BLaER1 treated with 17β-estradiol and CSF1 and Interleukin-3, amounts not matched to agents 10 nM and 100 nM (cell line): ENCODE measurements at regions not wholly inside any gene's neighbourhood (a gene's known extent, or its start where the extent isn't known, plus 50 kb on each side); places are given as distances from the start of the nearest gene placed in this dataset.

Experiments
- H3K27ac ChIP-seq, 11 experiments: shearing (Covaris generic); formaldehyde crosslinking; 2 replicates each; pipeline ENCODE4 v1.8.1; 2022
- H3K27me3 ChIP-seq, 11 experiments: shearing (Covaris generic); formaldehyde crosslinking; 2 replicates each; pipeline ENCODE4 v1.8.1; 2022
- H3K36me3 ChIP-seq, 11 experiments: shearing (Covaris generic); formaldehyde crosslinking; 2 replicates each; pipeline ENCODE4 v1.8.1; 2022
- H3K4me1 ChIP-seq, 10 experiments: shearing (Covaris generic); formaldehyde crosslinking; 2 replicates each; pipeline ENCODE4 v1.8.1; 2022
- H3K4me2 ChIP-seq, 11 experiments: shearing (Covaris generic); formaldehyde crosslinking; 2 replicates each; pipeline ENCODE4 v1.8.1; 2022
- H3K4me3 ChIP-seq, 10 experiments: shearing (Covaris generic); formaldehyde crosslinking; 2 replicates each; pipeline ENCODE4 v1.8.1; 2022
- H3K9ac ChIP-seq, 11 experiments: shearing (Covaris generic); formaldehyde crosslinking; 2 replicates each; pipeline ENCODE4 v1.8.1; 2022
- H3K9me3 ChIP-seq, 11 experiments: shearing (Covaris generic); formaldehyde crosslinking; replicated peaks in 1 of 11; 2 replicates each; pipeline ENCODE4 v1.8.1; 2022
- H4K20me1 ChIP-seq, 11 experiments: shearing (Covaris generic); formaldehyde crosslinking; 2 replicates each; pipeline ENCODE4 v1.8.1; 2022
- Cebpa-rat ChIP-seq, 11 experiments: shearing (Covaris generic); IDR thresholded peaks; 2 replicates each; pipeline ENCODE4 v1.8.1; 2022

- no peak overlapping the region for H3K4me2 ChIP-seq
- no peaks in the 10 kb centered on the region for H4K20me1 ChIP-seq
- no peak overlapping the region for H3K4me3 ChIP-seq
- H3K9ac ChIP-seq, result no peak overlapping the region
- no peak overlapping the region for H3K27ac ChIP-seq
- H3K36me3 ChIP-seq, result no peaks in the 10 kb centered on the region
- H3K4me1 ChIP-seq, result peaks cover 0 to 20% (median 0%) of the 10 kb centered on the region in 10 experiments; a peak in 6 of 20 replicates
- H3K9me3 ChIP-seq, result no peaks in the 10 kb centered on the region
- TF ChIP-seq Cebpa-rat (IDR thresholded peaks at IDR 0.05), result no peak
- H3K27me3 ChIP-seq, result no peaks in the 10 kb centered on the region
These were observed 171.7 kb upstream of the KLF12 start for GRCh38 chr13:74305876-74306275.

GRCh38 chr13:74301258-74301935 is 167.2 kb upstream of the KLF12 start:
- no peak for TF ChIP-seq Cebpa-rat (IDR thresholded peaks at IDR 0.05)
- Histone ChIP-seq H3K4me2 (peak overlapping the region in 3 of 11 experiments; percentile 32 to 75 (median 45); a peak in 5 of 22 replicates), H3K9ac (no peak overlapping the region)

GRCh38 chr13:74300162-74300561 is 166.0 kb upstream of the KLF12 start:
- Histone ChIP-seq H3K4me2 (peak overlapping the region in 4 of 11 experiments; percentile 18 to 75 (median 38); a peak in 7 of 22 replicates), H3K4me1 (peaks cover 0 to 57% (median 12%) of the 10 kb centered on the region in 10 experiments; a peak in 13 of 20 replicates), H3K4me3 (no peak overlapping the region), H4K20me1 (no peaks in the 10 kb centered on the region), H3K9ac (no peak overlapping the region), H3K9me3 (no peaks in the 10 kb centered on the region), H3K27ac (peak overlapping the region in 3 of 11 experiments; percentile 5 to 24 (median 7); a peak in 3 of 22 replicates), H3K36me3 (no peaks in the 10 kb centered on the region), H3K27me3 (no peaks in the 10 kb centered on the region)
- no peak for TF ChIP-seq Cebpa-rat (IDR thresholded peaks at IDR 0.05)

More at GRCh38 chr13:74301258-74301935, 167.2 kb upstream of the KLF12 start:
- no peaks in the 10 kb centered on the region for H3K36me3 ChIP-seq
- peaks cover 0 to 57% (median 12%) of the 10 kb centered on the region in 10 experiments; a peak in 13 of 20 replicates for H3K4me1 ChIP-seq
- H3K4me3 ChIP-seq, result no peak overlapping the region
- H4K20me1 ChIP-seq, result no peaks in the 10 kb centered on the region
- no peaks in the 10 kb centered on the region for H3K27me3 ChIP-seq
- H3K27ac ChIP-seq, result no peak overlapping the region
- no peaks in the 10 kb centered on the region for H3K9me3 ChIP-seq

- Histone ChIP-seq H4K20me1 (no peaks in the 10 kb centered on the region), H3K4me3 (no peak overlapping the region), H3K27ac (peak overlapping the region in 3 of 11 experiments; percentile 10 to 59 (median 40); a peak in 5 of 22 replicates), H3K9me3 (no peaks in the 10 kb centered on the region), H3K9ac (no peak overlapping the region), H3K4me1 (peaks cover 0 to 57% (median 12%) of the 10 kb centered on the region in 10 experiments; a peak in 13 of 20 replicates), H3K4me2 (peak overlapping the region in 6 of 11 experiments; percentile 14 to 89 (median 68); a peak in 8 of 22 replicates), H3K27me3 (no peaks in the 10 kb centered on the region), H3K36me3 (no peaks in the 10 kb centered on the region)
- TF ChIP-seq Cebpa-rat (IDR thresholded peaks at IDR 0.05), result no peak
These were observed 165.5 kb upstream of the KLF12 start for GRCh38 chr13:74299721-74300120.

- H3K9me3 ChIP-seq, result no peaks in the 10 kb centered on the region
- no peaks in the 10 kb centered on the region for H4K20me1 ChIP-seq
- TF ChIP-seq Cebpa-rat (IDR thresholded peaks at IDR 0.05), result no peak
- H3K27me3 ChIP-seq, result no peaks in the 10 kb centered on the region
- H3K4me3 ChIP-seq, result no peak overlapping the region
- peaks cover 0 to 57% (median 12%) of the 10 kb centered on the region in 10 experiments; a peak in 13 of 20 replicates for H3K4me1 ChIP-seq
- H3K9ac ChIP-seq, result no peak overlapping the region
- no peaks in the 10 kb centered on the region for H3K36me3 ChIP-seq
- peak overlapping the region in 6 of 11 experiments; percentile 14 to 89 (median 68); a peak in 11 of 22 replicates for H3K4me2 ChIP-seq
- H3K27ac ChIP-seq, result peak overlapping the region in 4 of 11 experiments; percentile 10 to 59 (median 30); a peak in 6 of 22 replicates
These were observed 164.7 kb upstream of the KLF12 start for GRCh38 chr13:74298923-74299322.

- no peak overlapping the region for H3K4me3 ChIP-seq
- TF ChIP-seq Cebpa-rat (IDR thresholded peaks at IDR 0.05), result no peak
These were observed 155.9 kb upstream of the KLF12 start for GRCh38 chr13:74289861-74290773.

GRCh38 chr13:74289107-74289506 is 154.9 kb upstream of the KLF12 start:
- H3K4me2 ChIP-seq, result peak overlapping the region in 9 of 11 experiments; percentile 70 to 92 (median 79); a peak in 11 of 22 replicates
- no peak overlapping the region for H3K4me3 ChIP-seq
- no peak overlapping the region for H3K27ac ChIP-seq
- H3K9ac ChIP-seq, result no peak overlapping the region
- peaks cover 0 to 4% (median 0%) of the 10 kb centered on the region in 11 experiments; a peak in 2 of 22 replicates for H3K27me3 ChIP-seq
- peaks cover 24 to 37% (median 30%) of the 10 kb centered on the region in 10 experiments for H3K4me1 ChIP-seq
- no peaks in the 10 kb centered on the region for H3K36me3 ChIP-seq
- TF ChIP-seq Cebpa-rat (IDR thresholded peaks at IDR 0.05), result no peak
- H3K9me3 ChIP-seq, result no peaks in the 10 kb centered on the region
- no peaks in the 10 kb centered on the region for H4K20me1 ChIP-seq

More at GRCh38 chr13:74289861-74290773, 155.9 kb upstream of the KLF12 start:
- Histone ChIP-seq H3K4me2 (peak overlapping the region in 8 of 11 experiments; percentile 1 to 36 (median 12); a peak in 10 of 22 replicates), H3K27ac (no peak overlapping the region), H3K4me1 (peaks cover 24 to 37% (median 30%) of the 10 kb centered on the region in 10 experiments), H3K9ac (no peak overlapping the region), H3K36me3 (no peaks in the 10 kb centered on the region), H3K9me3 (no peaks in the 10 kb centered on the region), H4K20me1 (no peaks in the 10 kb centered on the region), H3K27me3 (peaks cover 0 to 4% (median 0%) of the 10 kb centered on the region in 11 experiments; a peak in 2 of 22 replicates)

- H3K4me3 ChIP-seq, result peak overlapping the region in 4 of 10 experiments; percentile 6 to 47 (median 31); a peak in 6 of 20 replicates
- no peak for TF ChIP-seq Cebpa-rat (IDR thresholded peaks at IDR 0.05)
- H3K27ac ChIP-seq, result peak overlapping the region in 2 of 11 experiments; percentile 11 to 62; a peak in 3 of 22 replicates
- H4K20me1 ChIP-seq, result no peaks in the 10 kb centered on the region
- H3K36me3 ChIP-seq, result no peaks in the 10 kb centered on the region
- H3K9me3 ChIP-seq, result no peaks in the 10 kb centered on the region
- peaks cover 24 to 37% (median 30%) of the 10 kb centered on the region in 10 experiments for H3K4me1 ChIP-seq
- H3K27me3 ChIP-seq, result peaks cover 0 to 4% (median 0%) of the 10 kb centered on the region in 11 experiments; a peak in 2 of 22 replicates
- peak overlapping the region in 5 of 11 experiments; percentile 26 to 52 (median 46); a peak in 6 of 22 replicates for H3K9ac ChIP-seq
- peak overlapping the region; percentile 70 to 92 (median 79) for H3K4me2 ChIP-seq
These were observed 154.2 kb upstream of the KLF12 start for GRCh38 chr13:74288361-74288911.
